ENCODE measurements at regions not wholly inside any gene's neighbourhood (a gene's known extent, or its start where the extent isn't known, plus 50 kb on each side); places are given as distances from the start of the nearest gene placed in this dataset.

DNA sequence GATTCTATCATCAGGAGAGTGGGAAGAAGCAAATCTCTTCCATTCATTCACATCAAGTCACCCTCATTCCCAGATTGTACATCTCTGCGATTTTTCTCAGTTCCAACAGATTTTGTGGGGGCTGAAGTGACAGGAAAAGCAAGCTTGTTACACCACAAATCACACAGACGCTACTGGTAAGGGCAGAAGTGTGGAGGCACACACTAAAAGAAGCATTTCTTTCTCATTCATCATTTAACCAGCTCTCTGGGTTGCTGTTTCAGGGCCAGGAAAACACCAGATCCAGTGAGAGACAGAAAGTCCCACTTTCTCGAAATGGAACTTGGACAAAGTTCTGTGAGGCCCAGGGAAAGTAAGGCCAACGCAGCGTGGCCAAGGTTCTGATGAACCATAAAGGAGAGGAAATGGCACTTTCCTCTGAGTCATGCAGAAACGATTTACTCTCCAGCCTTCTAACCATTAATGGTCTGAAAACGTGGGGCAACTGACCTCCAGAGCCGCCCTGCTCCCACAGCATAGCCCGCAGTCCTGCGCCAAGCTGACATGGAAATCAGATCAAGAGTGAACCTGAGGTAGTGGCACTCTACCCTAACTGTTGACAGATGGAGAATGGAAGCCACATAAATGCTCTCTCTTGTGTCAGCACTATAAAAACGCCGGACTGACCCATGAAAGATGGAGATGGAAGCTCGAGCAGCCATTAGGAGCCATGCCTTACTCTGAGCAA is 191.0 kb downstream of the C1D start:
- Histone ChIP-seq H3K27me3 (no peaks in the 10 kb centered on the region), H3K36me3 (no peaks in the 10 kb centered on the region), H3K9me3 (no peaks in the 10 kb centered on the region), H3K4me3 (no peak overlapping the region), H3K4me1 (no peaks in the 10 kb centered on the region), H3K27ac (replicated peaks in 1 of 4) (peak overlapping the region in 1 of 4 donors; percentile 20)
- intact Hi-C loops (cut with DNase I): no loop called here
- TF ChIP-seq POLR2AphosphoS5 (IDR thresholded peaks at IDR 0.05): no peak
- no peak for TF ChIP-seq EP300 (IDR thresholded peaks at IDR 0.05)
- TF ChIP-seq POLR2A (IDR thresholded peaks at IDR 0.05; ENCODE audit: low read depth): no peak
- TF ChIP-seq, protein P1, sequence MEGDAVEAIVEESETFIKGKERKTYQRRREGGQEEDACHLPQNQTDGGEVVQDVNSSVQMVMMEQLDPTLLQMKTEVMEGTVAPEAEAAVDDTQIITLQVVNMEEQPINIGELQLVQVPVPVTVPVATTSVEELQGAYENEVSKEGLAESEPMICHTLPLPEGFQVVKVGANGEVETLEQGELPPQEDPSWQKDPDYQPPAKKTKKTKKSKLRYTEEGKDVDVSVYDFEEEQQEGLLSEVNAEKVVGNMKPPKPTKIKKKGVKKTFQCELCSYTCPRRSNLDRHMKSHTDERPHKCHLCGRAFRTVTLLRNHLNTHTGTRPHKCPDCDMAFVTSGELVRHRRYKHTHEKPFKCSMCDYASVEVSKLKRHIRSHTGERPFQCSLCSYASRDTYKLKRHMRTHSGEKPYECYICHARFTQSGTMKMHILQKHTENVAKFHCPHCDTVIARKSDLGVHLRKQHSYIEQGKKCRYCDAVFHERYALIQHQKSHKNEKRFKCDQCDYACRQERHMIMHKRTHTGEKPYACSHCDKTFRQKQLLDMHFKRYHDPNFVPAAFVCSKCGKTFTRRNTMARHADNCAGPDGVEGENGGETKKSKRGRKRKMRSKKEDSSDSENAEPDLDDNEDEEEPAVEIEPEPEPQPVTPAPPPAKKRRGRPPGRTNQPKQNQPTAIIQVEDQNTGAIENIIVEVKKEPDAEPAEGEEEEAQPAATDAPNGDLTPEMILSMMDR (IDR thresholded peaks at IDR 0.05): no peak
- 71% methylated on average over 13 of the region's 13 CpGs for WGBS
- DNase-seq (ENCODE audit: extremely low spot score): no peak

DNA sequence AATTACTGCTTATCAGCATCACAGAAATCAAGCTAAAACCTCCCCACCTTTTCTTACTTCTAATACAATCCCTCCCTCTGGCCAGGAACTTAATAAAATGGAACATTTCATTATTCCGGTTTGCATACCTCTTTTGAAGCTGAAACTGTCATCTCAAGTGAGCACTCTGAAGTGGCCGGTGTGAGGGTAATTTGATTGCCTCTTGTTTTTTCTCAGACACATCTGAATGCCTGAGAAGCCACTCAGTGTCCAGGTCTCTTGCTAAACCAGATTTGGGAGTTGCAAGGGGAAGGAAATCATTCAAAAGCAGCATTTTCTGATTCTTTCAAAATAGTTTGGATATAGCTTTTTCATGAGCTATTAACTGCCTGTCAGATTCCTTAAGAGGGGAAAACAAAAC is 190.3 kb downstream of the C1D start:
- Histone ChIP-seq H3K9me3 (no peaks in the 10 kb centered on the region), H3K4me3 (no peak overlapping the region), H3K27ac (replicated peaks in 1 of 4) (no peak overlapping the region), H3K36me3 (no peaks in the 10 kb centered on the region), H3K27me3 (no peaks in the 10 kb centered on the region), H3K4me1 (no peaks in the 10 kb centered on the region)
- WGBS: 98% methylated on average over 2 of the region's 2 CpGs
- DNase-seq (ENCODE audit: extremely low spot score): no peak
- intact Hi-C loops (cut with DNase I): no loop called here
- TF ChIP-seq POLR2A (IDR thresholded peaks at IDR 0.05; ENCODE audit: low read depth): no peak
- TF ChIP-seq POLR2AphosphoS5 (IDR thresholded peaks at IDR 0.05): no peak
- TF ChIP-seq, protein P1 (IDR thresholded peaks at IDR 0.05): no peak
- no peak for TF ChIP-seq EP300 (IDR thresholded peaks at IDR 0.05)

DNA sequence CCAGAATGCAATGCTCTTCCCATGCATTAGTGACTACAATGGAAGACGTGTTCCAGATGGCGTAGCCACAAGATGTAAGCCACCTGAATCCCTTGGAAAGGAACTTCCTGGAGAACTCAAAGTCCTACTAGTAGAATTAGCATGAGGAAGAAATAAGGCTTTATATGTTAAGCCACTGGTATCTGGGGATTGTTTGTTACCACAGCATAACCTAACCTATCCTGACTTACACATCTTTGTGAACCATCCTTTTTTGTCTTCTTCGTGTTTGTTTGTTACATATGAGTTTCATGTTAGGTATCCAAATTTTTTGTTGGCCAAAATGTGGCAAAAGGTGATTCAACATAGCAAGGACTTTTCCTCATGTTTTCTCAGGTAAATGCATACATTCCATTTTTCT is 188.9 kb downstream of the C1D start:
- WGBS: 95% methylated on average over 3 of the region's 3 CpGs
- no peaks in the 10 kb centered on the region for H3K36me3 ChIP-seq
- intact Hi-C loops (cut with DNase I): no loop called here
- no peak for TF ChIP-seq POLR2A (IDR thresholded peaks at IDR 0.05; ENCODE audit: low read depth)
- no peaks in the 10 kb centered on the region for H3K27me3 ChIP-seq
- DNase-seq (ENCODE audit: extremely low spot score): no peak
- H3K4me3 ChIP-seq: no peak overlapping the region
- no peaks in the 10 kb centered on the region for H3K4me1 ChIP-seq
- H3K27ac ChIP-seq (replicated peaks in 1 of 4): no peak overlapping the region
- H3K9me3 ChIP-seq: no peaks in the 10 kb centered on the region

DNA sequence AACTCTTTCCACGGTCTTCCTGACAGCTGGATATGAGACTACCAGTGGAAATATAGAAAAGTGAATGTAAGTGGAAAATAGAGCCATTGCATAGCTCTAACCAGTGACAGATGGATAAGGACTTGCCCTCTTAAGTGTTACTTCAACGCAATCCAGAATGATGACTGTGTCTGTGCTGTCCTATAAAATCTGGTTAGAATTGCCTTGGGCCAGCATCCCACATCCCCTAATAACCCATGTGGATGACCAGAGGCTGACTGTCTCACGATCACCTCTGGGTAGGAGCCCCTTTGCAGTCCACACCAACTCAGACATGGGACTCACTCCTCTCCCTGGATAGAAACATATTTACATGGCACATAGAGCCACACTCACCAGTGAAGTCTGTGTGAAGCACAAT is 186.6 kb downstream of the C1D start:
- intact Hi-C loops (cut with DNase I): no loop called here
- Histone ChIP-seq H3K27me3 (no peaks in the 10 kb centered on the region), H3K36me3 (no peaks in the 10 kb centered on the region), H3K9me3 (no peaks in the 10 kb centered on the region), H3K27ac (replicated peaks in 1 of 4) (no peak overlapping the region), H3K4me3 (no peak overlapping the region), H3K4me1 (no peaks in the 10 kb centered on the region)
- DNase-seq (ENCODE audit: extremely low spot score): no peak
- WGBS: 95% methylated on average over 3 of the region's 3 CpGs
- TF ChIP-seq EP300 (IDR thresholded peaks at IDR 0.05) (no peak), POLR2A (IDR thresholded peaks at IDR 0.05; ENCODE audit: low read depth) (no peak), POLR2AphosphoS5 (IDR thresholded peaks at IDR 0.05) (no peak)
- TF ChIP-seq, protein P1 (IDR thresholded peaks at IDR 0.05): no peak

DNA sequence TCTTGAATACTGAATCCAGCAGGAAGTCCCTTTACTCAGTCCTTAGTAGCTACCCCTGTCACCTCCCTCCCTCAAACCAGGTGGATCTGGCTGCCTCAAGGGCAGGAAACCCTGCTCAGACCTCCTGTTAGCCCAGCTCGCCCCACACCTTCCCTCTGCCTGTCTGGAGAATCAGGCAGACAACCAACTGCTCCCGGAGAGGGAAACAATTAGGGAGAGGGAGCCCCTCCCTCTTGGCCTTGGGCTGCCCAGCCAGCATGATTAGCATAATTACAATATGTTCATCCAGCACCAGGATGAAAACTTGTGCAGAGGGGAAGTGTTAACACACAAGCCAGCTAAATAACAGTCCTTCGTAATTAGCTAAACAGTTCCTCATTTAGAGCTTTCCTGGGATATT is 185.5 kb downstream of the C1D start:
- Histone ChIP-seq H3K4me3 (no peak overlapping the region), H3K36me3 (no peaks in the 10 kb centered on the region), H3K4me1 (no peaks in the 10 kb centered on the region), H3K9me3 (no peaks in the 10 kb centered on the region), H3K27me3 (no peaks in the 10 kb centered on the region), H3K27ac (replicated peaks in 1 of 4) (no peak overlapping the region)
- 29% methylated on average over 2 of the region's 3 CpGs for WGBS
- TF ChIP-seq, protein P1 (IDR thresholded peaks at IDR 0.05): no peak
- no peak for TF ChIP-seq POLR2AphosphoS5 (IDR thresholded peaks at IDR 0.05)
- TF ChIP-seq POLR2A (IDR thresholded peaks at IDR 0.05; ENCODE audit: low read depth): no peak
- no peak for TF ChIP-seq EP300 (IDR thresholded peaks at IDR 0.05)
- intact Hi-C loops (cut with DNase I): no loop called here
- no peak for DNase-seq (ENCODE audit: extremely low spot score)
